HG02610 (cell line): ENCODE measurements at regions not wholly inside any gene's neighbourhood (a gene's known extent, or its start where the extent isn't known, plus 50 kb on each side); places are given as distances from the start of the nearest gene placed in this dataset.

Experiments
- ATAC-seq: cut with Tn5 transposase; IDR thresholded peaks from one replicate; pipeline ENCODE4 v1.9.1; 2021; ENCODE audit warnings: mild to moderate bottlenecking, moderate library complexity; ENCODE audit not compliant: unreplicated experiment

DNA sequence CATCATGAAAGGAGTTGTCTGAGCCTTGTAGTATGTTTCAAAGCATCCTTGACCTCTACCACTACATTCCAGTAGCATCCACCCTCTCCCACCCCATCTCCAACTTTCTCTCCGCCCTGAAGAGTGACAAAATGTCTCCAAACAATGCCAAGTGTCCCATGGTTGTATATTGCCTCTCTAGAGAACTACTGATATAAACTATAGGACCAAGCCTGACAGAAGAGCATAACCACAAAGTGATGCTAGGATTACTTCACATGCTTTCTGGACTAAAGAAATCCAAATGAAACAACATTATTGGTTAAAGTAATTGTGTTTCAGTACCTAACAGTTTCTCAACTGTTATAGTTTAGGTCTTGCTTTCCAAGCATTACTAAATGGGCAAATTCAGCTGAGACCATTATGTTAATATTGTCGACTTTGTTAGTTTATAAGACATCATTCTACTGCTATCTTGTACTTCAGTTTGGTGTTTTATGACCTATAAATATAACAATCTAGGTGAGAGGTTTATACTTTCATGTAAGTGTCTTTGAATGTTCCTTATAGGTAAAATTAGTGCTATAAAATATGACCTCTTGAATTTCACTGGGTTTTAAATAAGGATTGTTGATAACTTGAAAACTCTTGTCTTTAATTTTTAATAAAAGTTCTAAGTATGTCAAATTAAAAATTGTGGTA is 117.4 kb downstream of the SUCNR1 start:
- no peak for ATAC-seq

DNA sequence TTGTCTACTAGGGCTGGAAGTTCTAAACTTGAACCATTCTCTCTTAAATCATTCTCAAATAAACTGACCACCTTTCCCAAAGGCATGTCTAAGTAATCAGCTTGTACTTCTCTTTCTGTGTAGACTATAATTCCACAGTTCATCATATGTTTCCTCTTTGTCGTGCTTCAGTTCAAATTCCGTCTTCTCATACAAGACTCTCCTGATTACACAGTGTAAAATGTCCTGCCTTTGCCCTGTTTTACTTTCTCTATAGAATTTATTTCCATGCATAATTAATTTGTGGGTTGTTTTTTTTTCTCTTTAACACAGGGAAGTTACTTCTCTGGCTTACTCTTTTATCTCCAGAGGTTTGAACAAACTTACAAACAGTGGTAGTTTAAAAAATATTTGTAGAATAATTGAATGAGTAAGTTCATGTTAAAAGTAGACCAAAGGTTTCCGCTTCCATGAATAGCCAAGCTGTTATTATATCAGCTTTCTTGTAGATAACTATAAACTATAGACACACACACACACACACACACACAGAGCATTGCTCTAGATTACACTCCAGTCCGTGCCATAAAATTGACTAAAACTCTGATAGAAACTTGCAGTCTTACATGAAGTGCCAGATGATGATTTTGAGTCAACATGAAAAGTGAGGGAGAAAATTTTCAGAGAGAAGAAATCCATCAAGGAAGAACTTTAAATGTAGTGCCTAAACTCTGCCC is 119.0 kb downstream of the SUCNR1 start:
- ATAC-seq: no peak

DNA sequence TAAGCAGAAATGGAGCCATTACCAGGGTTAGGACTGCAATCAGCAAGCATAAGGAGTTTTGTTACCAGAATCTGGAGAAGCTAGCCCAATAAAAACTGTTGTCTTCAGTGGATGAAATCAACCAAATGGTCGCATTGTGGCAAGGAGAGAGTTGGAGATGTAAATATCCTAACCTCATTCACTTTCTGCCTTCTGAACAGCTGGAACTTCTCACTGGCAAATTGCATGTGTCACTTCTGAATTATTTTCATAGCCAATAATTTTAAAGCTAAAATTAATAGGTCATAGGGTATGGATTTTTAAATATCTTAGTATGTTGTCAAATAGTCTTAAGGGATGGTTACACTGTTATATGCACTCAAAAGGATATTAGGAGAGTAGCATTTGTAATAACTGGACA is 121.6 kb downstream of the SUCNR1 start:
- ATAC-seq: no peak

DNA sequence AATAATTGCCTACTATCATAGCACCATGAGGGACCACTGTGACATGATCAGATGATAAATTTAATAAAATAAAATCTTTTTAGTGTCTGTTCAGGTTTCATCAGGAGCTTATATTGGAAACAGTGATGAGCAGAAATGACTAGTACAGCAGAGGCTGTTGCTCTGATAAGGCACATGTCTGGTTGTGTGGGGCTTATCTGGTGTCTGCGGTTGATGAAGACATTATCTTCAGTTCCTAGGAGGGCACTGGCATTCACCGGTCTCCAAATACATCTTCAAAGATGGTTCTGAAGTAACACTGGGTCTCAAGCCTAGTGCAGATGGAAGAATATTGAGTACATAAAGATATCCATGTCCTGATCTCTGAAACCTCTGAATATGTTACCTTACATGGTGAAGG is 125.3 kb downstream of the SUCNR1 start:
- ATAC-seq: no peak

DNA sequence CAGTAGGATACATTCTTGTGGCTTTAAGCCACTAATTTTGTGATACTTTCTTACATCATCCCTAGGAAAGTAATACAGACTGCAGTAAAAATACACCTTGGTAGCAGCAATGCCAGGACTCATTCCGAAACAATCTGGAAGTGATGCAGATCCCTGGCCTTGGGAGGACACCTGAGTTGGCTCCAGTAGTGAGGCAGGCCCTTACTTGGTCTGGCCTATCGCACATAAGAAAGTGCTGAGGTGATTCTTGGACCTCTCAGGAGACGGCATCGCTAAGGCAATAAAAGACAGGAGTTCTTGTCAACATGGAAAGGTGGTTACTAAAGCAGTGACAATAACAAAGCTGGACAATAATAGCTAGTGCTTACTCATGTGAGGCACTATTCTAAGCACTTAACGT is 126.5 kb downstream of the SUCNR1 start:
- no peak for ATAC-seq

DNA sequence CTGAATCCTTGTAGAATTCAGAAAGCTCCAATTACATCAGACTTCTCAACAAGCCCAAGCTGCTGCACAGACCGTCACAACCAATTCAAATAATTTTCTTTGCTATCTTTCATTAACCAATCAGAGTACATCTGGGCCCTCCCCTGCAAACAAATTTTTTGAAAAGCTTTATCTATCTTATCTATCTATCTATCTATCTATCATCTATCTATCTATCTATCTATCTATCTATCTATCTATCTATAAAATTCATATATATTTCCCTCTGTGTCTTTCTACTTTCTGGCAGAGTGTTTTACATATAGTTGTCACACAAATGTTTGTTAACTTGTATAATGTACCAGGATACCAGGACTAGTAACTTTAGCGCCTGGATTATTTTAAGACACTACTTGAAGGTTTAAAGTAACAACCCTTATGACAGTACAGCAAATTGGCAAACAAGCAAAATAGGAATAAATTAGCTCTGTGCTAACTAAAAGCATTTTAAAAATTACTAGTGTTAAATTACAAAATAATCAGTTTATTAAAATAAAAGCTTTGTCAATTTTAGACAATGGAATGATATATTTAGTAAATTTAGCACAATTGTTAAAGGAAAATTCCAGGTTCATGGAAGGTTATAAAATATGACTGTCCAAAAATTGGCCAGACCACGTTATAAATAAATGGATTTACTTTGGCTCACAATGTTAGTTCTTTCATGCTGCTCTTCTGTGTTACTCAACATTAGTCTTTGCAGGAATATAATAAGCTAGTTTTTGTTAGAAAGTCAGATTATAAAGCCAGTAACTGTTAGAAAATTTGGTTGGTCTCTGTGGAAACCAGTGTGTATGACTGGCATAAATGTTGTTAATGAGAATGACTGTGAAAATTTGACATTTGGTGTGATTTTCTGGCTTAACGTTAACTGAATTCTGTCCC is 138.6 kb downstream of the SUCNR1 start:
- ATAC-seq: no peak

DNA sequence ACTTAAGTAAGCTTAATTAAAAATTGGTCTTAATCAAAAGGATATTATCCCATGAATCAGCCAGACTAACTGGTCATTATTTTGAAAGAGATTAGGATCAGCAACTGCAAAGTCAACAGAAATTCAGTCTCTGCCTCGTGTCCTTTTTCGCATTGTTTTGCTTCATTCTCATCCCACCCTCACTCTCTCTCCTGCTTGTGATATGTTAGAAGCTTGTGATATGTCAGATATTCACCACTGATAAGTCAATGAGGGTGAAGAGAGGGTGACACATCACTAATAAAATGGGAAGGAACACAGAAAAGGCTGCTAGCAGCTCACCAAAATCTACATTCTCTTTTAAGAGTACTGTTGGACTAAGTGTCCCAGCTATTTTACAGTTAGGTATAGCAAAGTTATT is 146.1 kb downstream of the SUCNR1 start:
- ATAC-seq: no peak

DNA sequence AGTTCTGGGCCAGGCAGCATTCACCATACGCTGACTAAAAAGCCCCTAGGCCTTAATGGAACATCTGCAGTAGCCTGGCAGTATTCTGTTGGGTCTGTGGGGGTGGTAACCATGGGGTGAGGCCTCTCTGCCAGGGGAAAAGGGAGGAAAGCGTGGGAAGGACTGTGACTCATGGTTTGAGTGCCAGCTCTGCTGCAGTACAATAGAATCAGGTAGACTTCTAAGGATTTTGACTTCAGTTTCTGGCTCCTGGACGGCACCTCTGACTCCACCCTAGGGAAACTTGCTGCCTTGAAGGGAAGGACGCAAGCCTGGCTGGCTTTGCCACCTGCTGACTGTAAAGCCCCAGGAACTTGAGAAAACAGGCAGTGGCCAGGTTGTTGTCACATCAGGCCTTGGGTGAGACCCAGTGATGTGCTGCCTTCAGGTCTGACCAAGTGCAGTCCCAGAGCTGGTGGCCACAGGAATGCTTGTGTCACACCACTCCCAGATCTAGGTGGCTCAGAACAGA is 148.6 kb downstream of the SUCNR1 start:
- no peak for ATAC-seq

DNA sequence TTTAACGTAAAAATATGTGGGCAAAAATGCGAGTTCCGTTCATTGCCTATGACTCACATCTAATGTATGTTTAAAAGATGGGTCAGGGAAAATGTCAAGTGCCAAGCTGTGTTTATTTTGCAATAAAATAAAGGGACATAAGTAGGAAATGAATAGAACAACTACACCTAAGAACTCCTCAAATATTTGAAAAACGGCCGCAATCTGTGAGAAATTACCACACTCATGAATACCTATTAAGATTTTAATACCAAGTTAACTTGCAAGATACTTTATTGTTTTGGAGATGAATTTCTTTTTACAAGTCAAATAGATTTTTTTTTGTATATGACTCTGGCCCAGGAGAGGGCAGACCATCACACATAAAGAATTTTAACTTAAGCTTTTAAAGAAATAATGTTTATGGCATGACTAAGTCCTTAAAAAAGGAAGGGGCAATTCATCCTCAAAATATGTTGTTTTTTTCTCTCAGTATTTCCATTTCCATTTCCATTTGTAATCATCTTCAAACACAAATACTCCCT is 152.7 kb downstream of the SUCNR1 start:
- ATAC-seq: no peak

DNA sequence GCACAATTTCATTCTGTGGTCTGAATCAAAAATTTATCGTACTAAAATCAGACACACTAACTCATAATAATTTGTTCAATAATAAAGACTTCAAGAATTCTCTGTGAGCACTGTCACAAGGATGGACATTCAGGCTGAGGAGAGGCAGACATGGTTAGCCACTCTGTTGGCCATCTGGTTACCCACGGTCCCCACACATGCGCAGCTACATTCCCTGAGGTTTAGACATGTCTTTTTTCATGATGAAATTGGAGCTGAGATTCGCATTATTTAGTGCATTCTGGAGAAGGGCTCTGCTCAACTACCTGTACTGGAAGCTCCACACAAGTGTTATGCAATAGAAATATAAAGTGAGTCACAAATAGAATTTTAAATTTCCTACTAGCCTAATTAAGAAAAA is 156.9 kb downstream of the SUCNR1 start:
- no peak for ATAC-seq

DNA sequence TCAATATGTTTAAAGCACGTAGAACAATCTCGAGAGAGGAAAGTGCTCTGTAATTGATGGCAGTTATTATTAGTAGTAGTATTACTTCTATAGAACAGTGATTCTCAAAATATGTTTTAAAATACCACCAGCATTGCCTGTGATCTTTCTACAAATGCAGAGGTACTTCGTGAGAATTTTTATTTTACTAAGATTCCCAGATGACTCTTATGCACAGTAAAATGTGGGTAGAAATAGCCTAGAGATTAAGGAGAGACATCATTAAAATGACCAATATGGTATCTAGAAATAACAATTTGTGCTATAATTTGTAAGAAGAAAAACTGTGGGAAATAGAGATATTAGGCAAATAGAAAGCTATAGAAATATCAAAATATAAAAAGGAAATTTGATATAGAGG is 157.9 kb downstream of the SUCNR1 start:
- ATAC-seq: no peak

DNA sequence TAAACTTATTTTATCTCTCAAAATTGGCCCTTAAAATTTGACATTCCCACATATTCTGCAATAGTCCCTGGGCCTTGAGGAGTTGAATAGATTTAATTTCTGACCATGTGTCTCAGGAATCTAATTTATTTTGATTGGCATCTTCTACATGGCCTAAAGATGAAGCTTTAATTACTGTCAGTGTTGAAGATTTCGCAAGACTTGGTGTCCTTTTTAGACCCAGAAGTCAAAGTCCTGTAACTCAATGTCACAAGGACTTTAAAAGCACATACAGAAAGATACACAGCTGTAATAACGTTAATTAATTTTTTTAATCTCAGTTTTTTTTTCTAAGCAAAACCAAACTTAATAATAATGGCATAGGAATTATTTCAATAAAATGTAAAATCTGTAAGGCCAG is 163.9 kb downstream of the SUCNR1 start:
- no peak for ATAC-seq

DNA sequence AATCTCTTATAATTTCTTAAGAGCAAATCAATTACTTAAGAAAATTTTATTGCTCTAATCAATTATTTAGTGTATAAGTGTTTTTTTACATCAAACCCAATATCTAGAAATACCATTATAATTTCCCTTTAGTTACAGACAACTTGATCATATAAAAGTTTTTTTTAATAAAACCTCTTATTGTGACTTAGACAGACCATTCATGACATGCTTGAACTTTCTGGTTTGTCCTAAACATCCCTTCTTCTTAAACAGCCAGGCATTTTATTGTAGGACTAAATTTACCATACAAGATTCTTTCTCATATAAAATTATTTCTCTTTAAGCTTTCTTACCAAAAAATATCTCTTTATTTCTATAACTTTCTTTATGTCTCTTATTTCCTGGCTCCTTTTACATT is 164.5 kb downstream of the SUCNR1 start:
- ATAC-seq: no peak

DNA sequence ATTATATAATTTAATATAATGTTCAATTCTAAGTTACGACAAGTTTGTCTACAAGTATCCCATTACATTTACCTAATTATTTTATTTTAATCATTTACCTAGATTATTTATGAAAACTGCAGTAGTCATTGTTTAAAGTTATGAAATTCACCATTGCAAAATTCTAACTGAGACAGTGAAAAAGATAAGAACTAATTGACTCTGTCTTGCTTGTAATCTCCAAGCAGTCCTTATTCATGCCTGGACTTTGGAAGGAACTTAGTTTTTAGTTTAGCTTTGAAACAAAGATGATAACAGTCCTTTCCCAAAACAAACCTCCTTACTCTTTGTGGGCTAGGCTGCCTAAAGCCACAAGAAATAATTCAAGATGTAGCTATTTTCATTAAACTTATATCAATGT is 165.0 kb downstream of the SUCNR1 start:
- no peak for ATAC-seq

DNA sequence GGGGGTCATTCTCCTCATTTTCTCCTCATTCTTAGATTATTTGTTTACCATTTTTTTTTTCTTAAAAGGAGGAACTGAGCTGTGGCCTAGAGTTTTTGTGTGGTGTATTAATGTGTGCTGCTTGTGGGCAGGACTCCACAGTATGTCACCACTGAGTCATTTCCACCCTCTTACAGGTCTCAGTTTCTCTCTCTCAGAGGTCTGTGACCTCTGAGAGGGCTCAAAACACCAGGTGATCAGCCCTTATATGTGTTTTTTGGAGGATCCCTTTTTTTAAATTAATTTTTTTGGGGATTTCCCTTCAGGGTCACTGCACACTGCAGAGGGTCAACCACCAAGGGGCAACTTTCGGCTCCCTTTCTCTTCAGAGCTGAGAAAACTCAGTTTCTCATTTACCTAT is 166.4 kb downstream of the SUCNR1 start:
- peak; percentile 93 for ATAC-seq

DNA sequence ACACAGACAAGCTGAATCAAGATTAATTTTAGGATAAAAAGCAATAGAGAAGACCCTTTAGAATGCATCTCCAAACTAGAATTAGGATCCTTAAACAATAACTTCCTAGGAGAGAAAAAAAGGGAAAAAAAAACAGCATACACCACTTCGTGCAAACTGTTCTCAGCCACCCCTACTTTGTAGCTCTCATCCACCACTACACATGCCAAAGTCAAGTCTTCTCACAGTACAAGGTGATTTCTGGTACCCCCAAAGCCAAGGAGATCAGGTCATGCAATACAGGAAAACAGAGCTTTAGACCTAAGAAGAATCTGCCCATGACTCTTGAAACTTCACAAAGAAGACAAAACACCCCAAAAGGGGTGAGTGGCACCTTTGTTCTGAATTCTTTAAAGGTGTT is 166.9 kb downstream of the SUCNR1 start:
- ATAC-seq: no peak

DNA sequence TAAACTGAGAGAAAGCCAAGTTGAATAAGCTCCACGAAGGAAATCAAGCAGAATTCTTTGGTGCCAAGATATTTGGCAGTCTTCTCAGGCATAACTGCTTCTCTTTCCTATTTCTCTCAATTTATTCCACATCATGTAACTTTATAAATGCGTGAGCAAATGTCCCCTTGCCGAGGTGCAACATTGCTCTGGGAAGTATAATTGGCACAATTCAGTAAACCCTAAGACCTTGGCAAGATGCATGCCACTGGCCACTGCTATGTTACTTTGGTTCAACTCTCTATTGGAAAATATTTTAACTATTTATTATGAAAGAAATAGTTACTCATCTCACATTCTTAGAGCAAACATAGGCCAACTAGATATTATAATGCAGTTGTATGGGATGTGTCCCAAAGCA is 170.2 kb downstream of the SUCNR1 start:
- ATAC-seq: no peak

DNA sequence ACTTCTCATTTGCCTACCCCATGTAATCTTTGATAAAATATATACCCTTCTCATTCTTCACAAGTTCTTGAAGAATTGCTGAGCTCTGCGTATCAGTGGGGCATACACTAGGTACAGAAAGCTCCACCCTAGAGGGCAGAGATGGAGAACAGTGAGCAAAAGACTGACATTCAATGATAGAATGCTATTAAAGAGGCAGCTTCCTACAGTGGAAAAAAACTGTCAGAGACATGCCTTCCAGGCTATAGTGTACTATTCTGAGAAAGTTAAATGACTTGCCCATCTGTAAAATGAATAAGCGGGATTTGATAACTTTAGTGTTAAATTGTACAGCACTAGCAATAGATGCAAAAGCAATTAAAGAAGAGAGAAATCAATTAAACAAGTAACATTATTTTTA is 172.8 kb downstream of the SUCNR1 start:
- ATAC-seq: no peak

DNA sequence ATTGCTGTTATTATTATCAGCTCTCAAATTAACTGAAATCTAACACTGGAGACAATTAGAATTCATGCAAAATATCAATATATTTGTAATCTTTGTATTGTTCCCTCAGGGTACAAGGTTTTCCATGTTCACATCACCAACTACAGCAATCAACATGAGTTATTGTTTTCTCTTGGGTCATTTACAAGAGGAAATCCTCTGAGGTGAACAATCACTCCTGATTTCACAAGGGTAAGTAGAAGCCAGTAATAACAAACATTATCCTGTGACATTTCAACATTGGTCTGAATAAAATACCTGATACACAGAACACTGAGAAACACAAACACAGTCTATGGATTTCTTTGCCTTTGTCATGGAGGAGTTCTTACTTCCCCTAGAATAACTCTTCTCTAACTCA is 174.0 kb downstream of the SUCNR1 start:
- ATAC-seq: no peak

DNA sequence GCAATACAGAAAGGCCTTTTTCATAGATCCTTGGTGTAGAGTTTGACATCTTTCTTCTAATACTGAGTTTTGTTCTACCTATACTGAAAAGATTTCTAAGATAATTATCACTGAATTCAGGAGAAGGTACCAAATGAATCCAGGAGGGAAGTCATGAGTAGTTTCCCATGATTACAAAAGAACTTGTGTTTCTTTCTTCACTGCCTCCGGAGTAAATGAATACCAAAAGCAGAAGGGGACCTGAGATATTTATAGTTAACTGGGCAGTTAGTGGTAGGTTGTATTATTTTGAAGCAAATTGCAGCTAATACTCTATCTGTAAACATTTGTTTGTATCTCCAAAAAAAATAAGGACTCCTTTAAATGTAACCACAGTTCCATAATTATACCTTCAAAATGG is 175.4 kb downstream of the SUCNR1 start:
- no peak for ATAC-seq

DNA sequence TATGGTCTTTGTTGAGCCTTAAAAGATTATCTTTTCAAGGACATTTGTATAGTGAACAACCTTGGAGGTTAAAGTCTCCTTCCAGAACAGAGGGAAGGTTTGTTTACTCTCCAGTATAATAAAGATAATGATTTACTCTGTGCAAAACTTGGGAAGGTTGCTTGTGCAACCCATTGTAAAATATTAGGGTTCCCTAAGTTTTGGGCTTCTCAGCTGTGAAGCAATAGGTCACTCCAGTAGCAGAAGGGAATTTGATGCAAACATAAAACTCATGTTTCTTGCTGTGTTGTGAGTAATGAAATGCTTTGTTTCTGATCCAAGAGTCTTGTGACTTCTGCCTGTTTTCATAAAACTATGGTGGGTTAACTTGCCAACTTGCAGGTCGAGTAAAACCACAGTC is 177.5 kb downstream of the SUCNR1 start:
- ATAC-seq: no peak
